ENCODE measurements at regions not wholly inside any gene's neighbourhood (a gene's known extent, or its start where the extent isn't known, plus 50 kb on each side); places are given as distances from the start of the nearest gene placed in this dataset.

- no peak for DNase-seq
These were observed 1622.8 kb downstream of the HACE1 start for GRCh38 chr6:103236923-103237322.

- DNase-seq, result no peak
These were observed 1628.5 kb downstream of the HACE1 start for GRCh38 chr6:103231181-103231580.

- DNase-seq, result no peak
These were observed 1643.9 kb downstream of the HACE1 start for GRCh38 chr6:103215847-103216246.

GRCh38 chr6:103210686-103211085 lies 1649.0 kb downstream of the HACE1 start:
- no peak for DNase-seq

- no peak for DNase-seq
These were observed 1661.3 kb downstream of the HACE1 start for GRCh38 chr6:103198386-103198785.

GRCh38 chr6:103193413-103193812 lies 1666.3 kb downstream of the HACE1 start:
- DNase-seq, result no peak

GRCh38 chr6:103191391-103192093 lies 1668.2 kb downstream of the HACE1 start:
- no peak for DNase-seq

GRCh38 chr6:103184776-103185175 lies 1674.9 kb downstream of the HACE1 start:
- DNase-seq, result no peak

GRCh38 chr6:103183831-103184411 lies 1675.8 kb downstream of the HACE1 start:
- no peak for DNase-seq

GRCh38 chr6:103178193-103178592 lies 1681.5 kb downstream of the HACE1 start:
- no peak for DNase-seq

GRCh38 chr6:103177791-103178190 lies 1681.9 kb downstream of the HACE1 start:
- no peak for DNase-seq

GRCh38 chr6:103175056-103175455 lies 1684.7 kb downstream of the HACE1 start:
- no peak for DNase-seq

- DNase-seq, result no peak
These were observed 1692.2 kb downstream of the HACE1 start for GRCh38 chr6:103167345-103168071.

GRCh38 chr6:103154779-103155572 lies 1704.7 kb downstream of the HACE1 start:
- no peak for DNase-seq

- no peak for DNase-seq
These were observed 1706.7 kb downstream of the HACE1 start for GRCh38 chr6:103153016-103153415.

GRCh38 chr6:103142902-103143301 lies 1716.8 kb downstream of the HACE1 start:
- no peak for DNase-seq

GRCh38 chr6:103140308-103141027 lies 1719.3 kb downstream of the HACE1 start:
- no peak for DNase-seq

GRCh38 chr6:103139377-103139776 lies 1720.3 kb downstream of the HACE1 start:
- no peak for DNase-seq

GRCh38 chr6:103124471-103124870 lies 1731.0 kb downstream of the GRIK2 start:
- no peak for DNase-seq

GRCh38 chr6:103122766-103123601 lies 1729.5 kb downstream of the GRIK2 start:
- no peak for DNase-seq

GRCh38 chr6:103119056-103119455 lies 1725.5 kb downstream of the GRIK2 start:
- no peak for DNase-seq

- no peak for DNase-seq
These were observed 1721.1 kb downstream of the GRIK2 start for GRCh38 chr6:103114582-103114981.

Data from SIG-M5 (cell line).